Activated CD4-positive, alpha-beta T cell treated with anti-CD3 and anti-CD28 coated beads for 36 hours (primary cell): ENCODE measurements at regions not wholly inside any gene's neighbourhood (a gene's known extent, or its start where the extent isn't known, plus 50 kb on each side); places are given as distances from the start of the nearest gene placed in this dataset.
A peak's percentile ranks its signal among the peaks of the same experiment; 100 is the strongest.
"Not testable (repeated sequence)": the region's sequence is repeated elsewhere in the genome, so short reads cannot be mapped to it uniquely, and the experiment has no call there.

Source experiments
- ATAC-seq: fragments of 200-7000 bp; cut with Tn5 transposase; one replicate; pipeline ENCODE4 v1.10.0; 2021; ENCODE audit warnings: mild to moderate bottlenecking, moderate library complexity
- CTCF ChIA-PET: fragments of 350-600 bp; sonication (Branson Sonifier 250); formaldehyde crosslinking; loops from one replicate; lab custom pipeline; 2021; ENCODE audit warnings: antibody characterized with exemption; lab: Charles Lee
- POLR2A ChIA-PET: fragments of 350-600 bp; sonication (Branson Sonifier 250); formaldehyde crosslinking; loops from one replicate; lab custom pipeline; 2021; ENCODE audit warnings: antibody characterized with exemption, inconsistent platforms; lab: Charles Lee
- DNase-seq: peaks from one replicate; pipeline ENCODE4 v3.0.0-alpha.2; 2020
- H3K27ac Mint-ChIP-seq: one replicate; pipeline ENCODE4 v1.8.0; 2021; ENCODE audit warnings: mixed read lengths
- H3K27me3 Mint-ChIP-seq: one replicate; pipeline ENCODE4 v1.8.0; 2021; ENCODE audit warnings: mixed read lengths
- H3K36me3 Mint-ChIP-seq: one replicate; pipeline ENCODE4 v1.8.0; 2021; ENCODE audit warnings: low read depth, mixed read lengths
- H3K4me1 Mint-ChIP-seq: one replicate; pipeline ENCODE4 v1.8.0; 2021; ENCODE audit warnings: mixed read lengths
- H3K4me3 Mint-ChIP-seq: one replicate; pipeline ENCODE4 v1.8.0; 2021; ENCODE audit warnings: mild to moderate bottlenecking, moderate library complexity, mixed read lengths
- H3K9me3 Mint-ChIP-seq: one replicate; pipeline ENCODE4 v1.8.0; 2021; ENCODE audit warnings: low read depth, mixed read lengths
- intact Hi-C, 2 experiments: fragments of 100-400 bp; cut with DNase I in 1 of 2; cut with micrococcal nuclease in 1 of 2; formaldehyde crosslinking; loops; one replicate each; pipeline versions ENCODE4 v1.14.2 to v1.15.1; 2022 to 2024; cut with DNase I, micrococcal nuclease

GRCh38 chr1:232334811-232335210 is 295.1 kb downstream of the SIPA1L2 start:
- Mint-ChIP-seq H3K4me1 (peaks cover 20% of the 10 kb centered on the region), H3K4me3 (no peak overlapping the region), H3K27ac (peak overlapping the region; percentile 69), H3K27me3 (peaks cover 22% of the 10 kb centered on the region), H3K36me3 (no peaks in the 10 kb centered on the region), H3K9me3 (no peaks in the 10 kb centered on the region)
- ATAC-seq = no peak
- ChIA-PET POLR2A (no interaction called here), CTCF (interaction anchor here (0.5 to 0.7 kb wide), 3 partner anchors 26 to 600 kb away, joined by 3 to 4 read pairs (median 3); no protein-coding TSS in a partner anchor)
- peak; percentile 10 for DNase-seq
- intact Hi-C loops = no loop called here

GRCh38 chr1:232334246-232334645 is 295.7 kb downstream of the SIPA1L2 start:
- Mint-ChIP-seq H3K36me3 (no peaks in the 10 kb centered on the region), H3K9me3 (no peaks in the 10 kb centered on the region), H3K27ac (no peak overlapping the region), H3K4me1 (peaks cover 20% of the 10 kb centered on the region), H3K4me3 (no peak overlapping the region), H3K27me3 (peaks cover 22% of the 10 kb centered on the region)
- intact Hi-C loops = no loop called here
- DNase-seq (no peak), ATAC-seq (no peak)
- ChIA-PET POLR2A (no interaction called here), CTCF (interaction anchor here (0.7 kb wide), 2 partner anchors 9 to 26 kb away, joined by 3 to 4 read pairs; no protein-coding TSS in a partner anchor)

DNA sequence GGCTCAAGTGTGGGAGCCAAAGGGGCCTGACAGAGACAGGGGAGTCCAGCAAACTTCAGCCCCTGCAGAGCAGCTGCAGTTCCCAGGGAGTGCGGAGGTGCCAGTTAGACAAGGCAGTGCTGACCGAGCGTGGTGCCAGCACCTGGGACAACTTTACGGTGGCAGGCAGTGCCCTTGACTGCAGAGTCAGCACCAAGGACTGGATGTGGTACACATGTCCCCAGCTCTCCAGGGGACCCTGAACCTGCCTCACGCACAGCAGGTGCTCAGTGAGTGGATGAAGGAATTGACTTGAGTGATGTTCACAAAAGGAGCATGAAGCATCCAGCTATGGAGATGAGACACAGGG is 296.5 kb downstream of the SIPA1L2 start:
- no peak overlapping the region for H3K4me3 Mint-ChIP-seq
- CTCF ChIA-PET = interaction anchor here (0.7 kb wide), 1 partner anchor 8 kb away, joined by 4 read pairs; no protein-coding TSS in a partner anchor
- POLR2A ChIA-PET = no interaction called here

GRCh38 chr1:232332710-232333418 is 297.1 kb downstream of the SIPA1L2 start:
- Mint-ChIP-seq H3K27me3 (peaks cover 19% of the 10 kb centered on the region), H3K4me1 (peaks cover 20% of the 10 kb centered on the region)
- CTCF ChIA-PET, H3K4me3 Mint-ChIP-seq, POLR2A ChIA-PET, intact Hi-C loops, H3K36me3 Mint-ChIP-seq, H3K9me3 Mint-ChIP-seq, DNase-seq, H3K27ac Mint-ChIP-seq, ATAC-seq: not testable (repeated sequence)

More for the DNA sequence above, 296.5 kb downstream of the SIPA1L2 start:
- intact Hi-C loops = no loop called here
- DNase-seq = no peak
- H3K36me3 Mint-ChIP-seq = no peaks in the 10 kb centered on the region
- ATAC-seq = no peak
- H3K4me1 Mint-ChIP-seq = peaks cover 20% of the 10 kb centered on the region
- peaks cover 22% of the 10 kb centered on the region for H3K27me3 Mint-ChIP-seq
- no peak overlapping the region for H3K27ac Mint-ChIP-seq
- H3K9me3 Mint-ChIP-seq = no peaks in the 10 kb centered on the region

DNA sequence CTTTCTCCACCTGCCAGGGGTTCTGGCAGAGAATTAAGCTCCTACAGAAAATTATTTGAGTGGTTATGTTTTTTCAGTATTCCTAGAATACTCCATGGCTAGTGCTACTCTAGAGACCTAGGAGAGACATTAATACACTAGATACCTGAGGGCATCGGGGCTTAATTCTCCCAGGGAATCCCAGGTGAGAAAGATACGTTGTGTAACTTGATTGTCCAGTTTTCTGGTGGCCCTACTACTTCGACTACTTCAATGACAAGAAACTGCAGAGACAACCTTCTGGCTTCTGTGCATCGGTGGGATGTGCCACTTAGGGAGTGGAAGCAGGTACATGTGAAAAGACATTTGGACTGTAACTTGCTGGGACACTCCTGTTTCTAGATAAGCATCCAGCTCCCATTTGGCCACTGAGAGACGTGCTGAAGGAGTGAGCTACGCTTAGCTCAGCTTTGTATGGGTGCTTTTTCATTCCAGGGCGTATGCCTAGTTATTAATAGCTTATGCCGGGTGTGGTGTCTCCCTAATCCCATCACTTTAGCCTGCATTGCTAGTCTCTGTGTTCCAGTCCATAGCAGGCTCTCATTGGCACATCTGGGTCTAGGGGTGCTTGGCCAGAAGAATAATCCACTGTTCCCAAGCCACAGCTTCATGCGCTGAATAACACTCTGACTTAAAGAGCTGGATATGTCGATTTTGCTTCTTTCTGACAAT is 300.7 kb downstream of the SIPA1L2 start:
- Mint-ChIP-seq H3K36me3 (no peaks in the 10 kb centered on the region), H3K27ac (no peak overlapping the region), H3K4me3 (no peak overlapping the region), H3K9me3 (no peaks in the 10 kb centered on the region), H3K27me3 (peaks cover 9% of the 10 kb centered on the region), H3K4me1 (peaks cover 2% of the 10 kb centered on the region)
- DNase-seq = no peak
- ChIA-PET CTCF (interaction anchor here (0.6 to 1.0 kb wide), 4 partner anchors 15 to 792 kb away, joined by 3 to 5 read pairs (median 4); no protein-coding TSS in a partner anchor), POLR2A (no interaction called here)
- intact Hi-C loops = no loop called here
- no peak for ATAC-seq

- Mint-ChIP-seq H3K4me1 (no peaks in the 10 kb centered on the region), H3K36me3 (no peaks in the 10 kb centered on the region)
- CTCF ChIA-PET = interaction anchor here (0.7 kb wide), 2 partner anchors 265 to 793 kb away, joined by 4 to 5 read pairs; no protein-coding TSS in a partner anchor
These were observed 301.3 kb downstream of the SIPA1L2 start for GRCh38 chr1:232328486-232329102.

DNA sequence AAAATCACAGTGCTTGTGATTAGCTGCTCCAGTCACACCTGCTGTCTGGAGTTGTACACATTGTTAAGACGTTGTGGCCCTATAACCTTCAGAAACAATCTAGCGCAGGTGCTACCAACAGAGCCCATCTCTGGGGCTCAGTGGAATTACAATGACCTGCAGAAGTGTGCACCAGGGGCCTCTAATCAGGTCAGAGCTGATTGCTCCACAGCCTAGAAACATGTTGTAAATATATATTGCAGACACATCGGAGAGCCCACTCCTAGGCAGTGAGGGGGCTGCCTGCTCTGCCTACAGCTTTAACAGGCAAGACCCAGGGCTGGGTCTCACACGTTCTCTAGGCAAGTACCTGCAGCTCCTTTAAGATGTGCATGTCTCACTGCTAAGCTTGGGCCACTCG is 302.0 kb downstream of the SIPA1L2 start:
- Mint-ChIP-seq H3K4me1 (no peaks in the 10 kb centered on the region), H3K9me3 (no peaks in the 10 kb centered on the region), H3K27ac (no peak overlapping the region), H3K4me3 (no peak overlapping the region), H3K27me3 (peaks cover 2% of the 10 kb centered on the region), H3K36me3 (no peaks in the 10 kb centered on the region)
- POLR2A ChIA-PET = no interaction called here
- CTCF ChIA-PET = no interaction called here
- intact Hi-C loops = no loop called here
- no peak for DNase-seq
- ATAC-seq = no peak

More at GRCh38 chr1:232328486-232329102, 301.3 kb downstream of the SIPA1L2 start:
- Mint-ChIP-seq H3K27me3 (peaks cover 5% of the 10 kb centered on the region), H3K27ac (no peak overlapping the region), H3K4me3 (no peak overlapping the region), H3K9me3 (no peaks in the 10 kb centered on the region)
- DNase-seq (no peak), ATAC-seq (no peak)
- POLR2A ChIA-PET = no interaction called here
- intact Hi-C loops = no loop called here

DNA sequence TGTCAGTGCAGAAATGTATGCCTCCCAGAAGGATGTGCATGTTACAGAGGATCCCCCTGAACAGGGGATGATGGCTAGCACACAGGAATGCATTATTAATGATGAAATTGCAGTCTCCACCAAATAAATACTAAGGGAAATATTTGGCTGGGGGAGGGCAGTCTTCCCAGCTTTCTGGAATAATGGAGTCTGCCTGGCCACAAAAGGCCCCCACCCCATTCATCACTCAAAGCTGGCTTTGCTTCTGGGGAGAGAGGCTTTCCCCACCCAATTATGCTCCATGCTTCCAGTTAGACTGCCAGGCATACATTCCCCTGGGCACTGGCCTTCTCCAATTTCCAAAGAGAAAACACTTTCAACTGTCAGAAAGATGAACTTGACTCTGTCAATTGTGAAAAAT is 302.7 kb downstream of the SIPA1L2 start:
- ChIA-PET CTCF (no interaction called here), POLR2A (no interaction called here)
- H3K27ac Mint-ChIP-seq = no peak overlapping the region
- H3K27me3 Mint-ChIP-seq = peaks cover 2% of the 10 kb centered on the region
- no peak for ATAC-seq
- H3K4me3 Mint-ChIP-seq = no peak overlapping the region
- intact Hi-C loops = no loop called here
- H3K9me3 Mint-ChIP-seq = no peaks in the 10 kb centered on the region
- H3K4me1 Mint-ChIP-seq = no peaks in the 10 kb centered on the region
- H3K36me3 Mint-ChIP-seq = no peaks in the 10 kb centered on the region
- DNase-seq = no peak

GRCh38 chr1:232322162-232322734 is 307.7 kb downstream of the SIPA1L2 start:
- peaks cover 2% of the 10 kb centered on the region for H3K27me3 Mint-ChIP-seq
- no peaks in the 10 kb centered on the region for H3K36me3 Mint-ChIP-seq
- no peak overlapping the region for H3K27ac Mint-ChIP-seq
- H3K4me3 Mint-ChIP-seq = no peak overlapping the region
- intact Hi-C loops = no loop called here
- ATAC-seq (no peak), DNase-seq (no peak)
- H3K9me3 Mint-ChIP-seq = no peaks in the 10 kb centered on the region
- CTCF ChIA-PET = no interaction called here
- H3K4me1 Mint-ChIP-seq = no peaks in the 10 kb centered on the region
- POLR2A ChIA-PET = no interaction called here

DNA sequence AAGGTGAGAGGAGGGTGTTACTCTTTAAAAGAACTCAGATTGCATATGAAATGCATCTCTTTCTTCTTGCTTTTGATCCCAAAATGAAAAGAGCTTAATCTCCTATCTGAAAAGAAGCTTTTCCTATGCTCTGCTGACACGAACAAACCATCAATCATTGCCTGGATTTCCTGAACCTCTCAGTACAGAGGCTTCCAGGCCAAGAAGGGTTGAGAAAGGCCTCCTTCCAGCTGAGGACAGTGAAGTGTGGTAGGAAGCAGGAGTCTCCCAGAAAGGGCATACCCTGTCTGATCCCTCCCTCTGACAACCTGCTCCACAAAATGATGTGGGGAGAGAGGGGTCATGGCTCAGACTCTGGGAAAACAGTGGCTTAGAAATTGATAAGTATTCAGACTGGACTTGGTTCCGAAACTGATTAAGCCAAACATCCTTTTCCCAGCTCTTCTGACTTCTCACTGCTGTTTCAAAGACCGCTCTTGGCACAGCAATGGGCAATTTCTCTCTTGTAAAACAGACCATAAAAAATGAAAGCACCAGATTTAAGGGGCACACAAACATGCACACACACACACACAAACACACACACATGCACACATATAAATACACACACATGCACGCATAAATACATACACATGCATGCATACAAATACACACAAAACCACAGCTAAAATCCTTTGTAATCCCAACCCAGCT is 310.3 kb downstream of the SIPA1L2 start:
- intact Hi-C loops = no loop called here
- H3K27me3 Mint-ChIP-seq = peaks cover 2% of the 10 kb centered on the region
- H3K36me3 Mint-ChIP-seq = no peaks in the 10 kb centered on the region
- H3K27ac Mint-ChIP-seq = no peak overlapping the region
- no peaks in the 10 kb centered on the region for H3K4me1 Mint-ChIP-seq
- no peak overlapping the region for H3K4me3 Mint-ChIP-seq
- ChIA-PET POLR2A (no interaction called here), CTCF (interaction anchor here (0.8 kb wide), 1 partner anchor 388 kb away, joined by 3 read pairs; no protein-coding TSS in a partner anchor)
- ATAC-seq = no peak
- no peak for DNase-seq
- no peaks in the 10 kb centered on the region for H3K9me3 Mint-ChIP-seq

DNA sequence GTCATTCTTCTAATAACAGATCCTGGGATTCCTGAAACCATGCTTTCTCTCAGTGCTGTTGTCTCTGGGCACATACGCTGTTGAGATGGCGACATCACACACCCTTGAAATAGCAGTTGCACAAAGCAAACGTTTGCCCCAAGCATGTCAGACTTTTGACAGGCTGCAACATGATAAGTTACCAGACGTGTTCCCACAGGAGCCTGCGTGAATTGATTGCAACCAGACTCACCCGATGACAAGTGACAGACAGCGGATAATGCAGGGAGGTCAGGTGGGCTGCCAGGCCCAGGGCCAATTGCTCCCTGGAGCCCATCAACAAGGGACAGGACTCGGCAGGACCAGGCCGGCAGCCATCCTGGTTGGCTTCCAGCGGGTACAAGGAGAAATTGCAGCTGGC is 310.9 kb downstream of the SIPA1L2 start:
- no peak for ATAC-seq
- ChIA-PET POLR2A (no interaction called here), CTCF (interaction anchor here (0.8 kb wide), 1 partner anchor 387 kb away, joined by 3 read pairs; no protein-coding TSS in a partner anchor)
- no peak for DNase-seq
- peaks cover 2% of the 10 kb centered on the region for H3K27me3 Mint-ChIP-seq
- H3K36me3 Mint-ChIP-seq = no peaks in the 10 kb centered on the region
- H3K9me3 Mint-ChIP-seq = no peaks in the 10 kb centered on the region
- no peak overlapping the region for H3K4me3 Mint-ChIP-seq
- H3K4me1 Mint-ChIP-seq = no peaks in the 10 kb centered on the region
- no peak overlapping the region for H3K27ac Mint-ChIP-seq
- intact Hi-C loops = no loop called here
